ENCODE measurements at regions not wholly inside any gene's neighbourhood (a gene's known extent, or its start where the extent isn't known, plus 50 kb on each side); places are given as distances from the start of the nearest gene placed in this dataset.

DNA sequence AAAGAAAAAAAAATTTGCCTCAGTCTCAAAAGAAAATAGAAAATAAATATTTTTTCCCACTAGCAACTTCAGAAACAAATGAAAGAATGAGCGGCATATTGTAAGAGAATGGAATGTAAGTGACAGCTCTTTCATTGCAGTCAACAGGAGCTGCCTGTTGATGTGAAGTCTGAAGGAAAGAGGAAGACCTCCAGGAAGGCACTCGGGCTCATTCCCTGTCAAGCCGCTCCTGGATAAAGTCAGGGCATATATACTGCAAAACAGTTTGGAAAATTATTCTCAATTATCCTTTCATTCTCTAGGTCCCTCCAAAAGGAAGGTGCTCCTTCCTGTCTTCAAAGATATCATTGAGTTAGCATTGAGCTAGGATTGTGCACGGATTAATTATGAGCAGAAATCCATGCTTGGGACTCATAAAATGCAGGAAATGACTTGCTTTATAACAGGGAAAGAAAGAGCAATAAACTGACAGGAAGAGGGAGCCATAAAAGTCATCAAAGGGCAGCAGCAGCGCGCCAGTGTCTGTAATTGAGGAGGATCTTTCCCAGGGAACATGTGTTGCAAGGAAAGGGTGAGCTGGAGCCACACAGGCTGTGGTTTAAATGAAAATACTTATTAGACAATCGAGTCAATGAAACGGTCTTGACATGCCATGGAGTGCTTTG is 218.2 kb downstream of the C6orf118 start:
- Histone ChIP-seq H3K36me3 (no peaks in the 10 kb centered on the region), H3K9me3 (no peaks in the 10 kb centered on the region), H3K27me3 (no peaks in the 10 kb centered on the region), H3K27ac (no peak overlapping the region), H3K4me3 (no peak overlapping the region), H3K4me1 (no peaks in the 10 kb centered on the region)
- DNase-seq (ENCODE audit: extremely low spot score in 2 of 2) = no peak
- TF ChIP-seq, protein P1, sequence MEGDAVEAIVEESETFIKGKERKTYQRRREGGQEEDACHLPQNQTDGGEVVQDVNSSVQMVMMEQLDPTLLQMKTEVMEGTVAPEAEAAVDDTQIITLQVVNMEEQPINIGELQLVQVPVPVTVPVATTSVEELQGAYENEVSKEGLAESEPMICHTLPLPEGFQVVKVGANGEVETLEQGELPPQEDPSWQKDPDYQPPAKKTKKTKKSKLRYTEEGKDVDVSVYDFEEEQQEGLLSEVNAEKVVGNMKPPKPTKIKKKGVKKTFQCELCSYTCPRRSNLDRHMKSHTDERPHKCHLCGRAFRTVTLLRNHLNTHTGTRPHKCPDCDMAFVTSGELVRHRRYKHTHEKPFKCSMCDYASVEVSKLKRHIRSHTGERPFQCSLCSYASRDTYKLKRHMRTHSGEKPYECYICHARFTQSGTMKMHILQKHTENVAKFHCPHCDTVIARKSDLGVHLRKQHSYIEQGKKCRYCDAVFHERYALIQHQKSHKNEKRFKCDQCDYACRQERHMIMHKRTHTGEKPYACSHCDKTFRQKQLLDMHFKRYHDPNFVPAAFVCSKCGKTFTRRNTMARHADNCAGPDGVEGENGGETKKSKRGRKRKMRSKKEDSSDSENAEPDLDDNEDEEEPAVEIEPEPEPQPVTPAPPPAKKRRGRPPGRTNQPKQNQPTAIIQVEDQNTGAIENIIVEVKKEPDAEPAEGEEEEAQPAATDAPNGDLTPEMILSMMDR (IDR thresholded peaks at IDR 0.05) = no peak
- TF ChIP-seq POLR2A (IDR thresholded peaks at IDR 0.05) = no peak
- no peak for TF ChIP-seq POLR2AphosphoS5 (IDR thresholded peaks at IDR 0.05; ENCODE audit: insufficient read depth in 1 of 2, low read depth in 1 of 2)
- intact Hi-C loops (cut with DNase I) = no loop called here

DNA sequence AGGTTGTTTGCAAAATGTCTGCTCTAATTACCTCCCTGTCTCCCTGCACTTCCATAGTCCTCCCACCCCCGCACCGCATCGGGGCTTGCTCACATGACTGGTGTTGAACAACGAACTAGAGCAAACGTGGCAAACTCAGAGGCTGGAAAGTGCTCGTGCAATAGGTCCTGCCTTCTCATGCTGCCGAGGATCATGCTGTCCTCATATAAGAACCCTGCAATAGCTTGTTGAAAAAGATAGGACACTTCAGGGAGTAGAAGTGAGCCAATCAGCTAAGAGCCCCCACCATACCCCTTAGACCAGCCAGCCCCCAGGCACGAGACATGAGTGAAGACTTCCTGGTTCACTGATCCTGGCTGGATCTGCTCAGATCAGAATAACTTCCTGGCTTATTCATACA is 219.2 kb downstream of the C6orf118 start:
- Histone ChIP-seq H3K9me3 (no peaks in the 10 kb centered on the region), H3K4me3 (no peak overlapping the region), H3K36me3 (no peaks in the 10 kb centered on the region), H3K27me3 (no peaks in the 10 kb centered on the region), H3K4me1 (no peaks in the 10 kb centered on the region), H3K27ac (no peak overlapping the region)
- TF ChIP-seq POLR2A (IDR thresholded peaks at IDR 0.05) (no peak), POLR2AphosphoS5 (IDR thresholded peaks at IDR 0.05; ENCODE audit: insufficient read depth in 1 of 2, low read depth in 1 of 2) (no peak)
- TF ChIP-seq, protein P1 (IDR thresholded peaks at IDR 0.05) = no peak
- intact Hi-C loops (cut with DNase I) = no loop called here
- no peak for DNase-seq (ENCODE audit: extremely low spot score in 2 of 2)

DNA sequence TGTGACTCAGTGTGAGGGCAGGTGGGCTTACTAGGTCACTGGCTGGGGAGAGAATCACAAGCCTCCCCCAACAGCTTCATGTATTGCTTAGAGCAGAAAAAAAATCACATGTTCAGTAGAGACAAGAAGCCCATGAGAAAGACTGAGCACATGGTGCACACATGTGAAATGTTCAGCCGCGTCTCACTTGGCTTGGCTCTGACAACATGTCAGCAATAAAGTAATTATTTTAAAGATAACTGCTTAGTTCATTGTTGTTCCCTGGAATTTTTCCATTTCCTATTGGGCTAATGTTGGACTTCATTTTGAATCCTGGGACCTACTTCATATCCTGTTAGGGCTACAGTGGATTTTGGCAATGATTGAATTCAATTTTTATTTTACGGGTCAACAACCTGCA is 222.6 kb downstream of the C6orf118 start:
- intact Hi-C loops (cut with DNase I) = no loop called here
- Histone ChIP-seq H3K4me1 (no peaks in the 10 kb centered on the region), H3K9me3 (no peaks in the 10 kb centered on the region), H3K27me3 (no peaks in the 10 kb centered on the region), H3K36me3 (no peaks in the 10 kb centered on the region), H3K4me3 (no peak overlapping the region), H3K27ac (no peak overlapping the region)
- no peak for DNase-seq (ENCODE audit: extremely low spot score in 2 of 2)
- TF ChIP-seq, protein P1 (IDR thresholded peaks at IDR 0.05) = no peak
- no peak for TF ChIP-seq POLR2AphosphoS5 (IDR thresholded peaks at IDR 0.05; ENCODE audit: insufficient read depth in 1 of 2, low read depth in 1 of 2)
- TF ChIP-seq POLR2A (IDR thresholded peaks at IDR 0.05) = no peak

DNA sequence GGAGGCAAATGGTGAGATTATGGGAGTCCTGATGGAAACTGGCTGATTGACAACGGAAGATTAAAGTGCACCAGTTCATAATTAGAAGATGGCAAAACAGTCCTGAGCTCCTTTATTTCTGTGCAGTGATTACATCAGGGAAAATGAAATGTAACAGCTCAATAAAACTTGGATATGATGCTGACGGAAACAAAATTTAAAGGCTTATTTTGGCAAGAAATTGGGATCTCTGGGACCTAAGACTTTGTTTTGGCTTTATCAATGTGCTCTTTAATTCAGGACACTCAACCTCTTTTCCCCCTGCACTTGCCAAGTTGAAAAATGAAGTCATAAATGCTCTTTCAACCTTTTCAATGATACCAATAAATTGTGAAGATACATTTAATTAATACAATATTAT is 226.8 kb downstream of the C6orf118 start:
- Histone ChIP-seq H3K36me3 (no peaks in the 10 kb centered on the region), H3K4me3 (no peak overlapping the region), H3K4me1 (no peaks in the 10 kb centered on the region), H3K27ac (no peak overlapping the region), H3K9me3 (no peaks in the 10 kb centered on the region), H3K27me3 (no peaks in the 10 kb centered on the region)
- intact Hi-C loops (cut with DNase I) = no loop called here
- TF ChIP-seq POLR2A (IDR thresholded peaks at IDR 0.05) = no peak
- no peak for DNase-seq (ENCODE audit: extremely low spot score in 2 of 2)

DNA sequence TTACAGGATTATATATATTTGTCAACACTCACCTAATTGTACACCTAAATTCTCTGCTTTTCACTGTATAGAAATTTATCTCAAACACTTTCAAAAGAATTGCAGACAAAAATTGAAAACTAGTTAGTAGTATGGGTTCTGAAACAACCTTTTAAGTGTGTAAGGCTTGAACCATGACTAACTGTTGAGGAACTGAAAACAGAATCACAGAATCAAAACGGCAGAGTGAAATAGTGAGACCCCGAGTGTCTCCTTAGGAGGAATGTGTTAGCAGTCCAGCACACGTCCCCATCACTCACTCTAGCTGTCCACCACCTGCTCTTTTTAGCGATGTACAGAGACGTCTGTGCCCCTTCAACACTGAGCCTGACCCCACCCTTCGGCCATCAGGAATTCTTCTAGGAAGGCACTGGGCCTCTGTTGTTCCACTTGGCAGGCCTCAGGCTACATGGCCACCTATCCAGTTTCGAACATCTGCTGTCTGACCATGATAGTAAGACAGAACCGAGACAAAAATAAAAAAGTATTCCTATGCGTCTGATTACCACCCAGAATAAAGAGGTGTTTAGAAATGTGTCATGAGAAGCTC is 227.4 kb downstream of the C6orf118 start:
- Histone ChIP-seq H3K4me3 (no peak overlapping the region), H3K9me3 (no peaks in the 10 kb centered on the region), H3K27ac (no peak overlapping the region), H3K36me3 (no peaks in the 10 kb centered on the region), H3K27me3 (no peaks in the 10 kb centered on the region), H3K4me1 (no peaks in the 10 kb centered on the region)
- DNase-seq (ENCODE audit: extremely low spot score in 2 of 2) = no peak
- intact Hi-C loops (cut with DNase I) = no loop called here
- TF ChIP-seq, protein P1 (IDR thresholded peaks at IDR 0.05) = no peak
- TF ChIP-seq POLR2A (IDR thresholded peaks at IDR 0.05) = no peak
- TF ChIP-seq POLR2AphosphoS5 (IDR thresholded peaks at IDR 0.05; ENCODE audit: insufficient read depth in 1 of 2, low read depth in 1 of 2) = no peak
